Gastrocnemius medialis (tissue), 4 donors: ENCODE measurements at regions not wholly inside any gene's neighbourhood (a gene's known extent, or its start where the extent isn't known, plus 50 kb on each side); places are given as distances from the start of the nearest gene placed in this dataset.

Experiments
- ATAC-seq, 2 donors: fragments of 150-250 bp; one replicate each; pipeline ENCODE4 v1.9.1; 2016
- DNase-seq, 2 donors: peaks; one replicate each; pipeline ENCODE4 v3.0.0-alpha.2; 2019
- H3K27ac ChIP-seq, 4 donors: fragments of 200-600 bp; sonication (generic); 1 replicate in 1 of 4; 2 replicates in 3 of 4; pipeline ENCODE4 v1.5.1; 2016 to 2018; ENCODE audit warnings: mild to moderate bottlenecking in 2 of 4, moderate library complexity in 1 of 4
- H3K27me3 ChIP-seq, 3 donors: fragments of 200-600 bp; sonication (generic) in 2 of 3; 1 replicate in 1 of 3; 2 replicates in 2 of 3; pipeline versions ENCODE4 v1.5.1 to v1.6.0; 2016 to 2019; ENCODE audit warnings: mild to moderate bottlenecking in 1 of 3, moderate library complexity in 1 of 3
- H3K36me3 ChIP-seq, 2 donors: fragments of 200-600 bp; sonication (generic) in 1 of 2; one replicate each; pipeline ENCODE4 v1.5.1; 2017 to 2018
- H3K4me1 ChIP-seq, 2 donors: fragments of 200-600 bp; sonication (generic) in 1 of 2; one replicate each; pipeline ENCODE4 v1.5.1; 2016 to 2017; ENCODE audit warnings: mild to moderate bottlenecking in 2 of 2
- H3K4me3 ChIP-seq, 4 donors: fragments of 200-600 bp; sonication (generic) in 3 of 4; 1 replicate in 1 of 4; 2 replicates in 3 of 4; pipeline ENCODE4 v1.5.1; 2016 to 2019; ENCODE audit warnings: mild to moderate bottlenecking in 2 of 4
- H3K9me3 ChIP-seq, 3 donors: fragments of 200-600 bp; sonication (generic) in 2 of 3; 1 replicate in 1 of 3; 2 replicates in 2 of 3; pipeline ENCODE4 v1.5.1; 2016 to 2019
- POLR2A ChIP-seq, 2 donors: fragments of 450-650 bp; IDR thresholded peaks; one replicate each; pipeline ENCODE4 v1.6.1; 2017; ENCODE audit warnings: antibody characterized with exemption in 2 of 2, mild to moderate bottlenecking in 2 of 2, moderate library complexity in 2 of 2
- in situ Hi-C, 4 donors: fragments of 200-750 bp; cut with MboI; loops; one replicate each; pipeline versions ENCODE4 v1.15.0 to v1.8.0; 2017; ENCODE audit warnings: low sequenced_read_pairs in 4 of 4
- intact Hi-C: fragments of 100-400 bp; cut with DNase I; formaldehyde crosslinking; loops from one replicate; pipeline ENCODE4 v1.15.1; 2023; ENCODE audit warnings: low total_unique reads
- TF ChIP-seq, protein P1 (sequence below), 5 experiments: fragments of 450-650 bp in 3 of 5; fragments of 200-600 bp in 2 of 5; sonication (generic) in 2 of 5; IDR thresholded peaks in 4 of 5; conservative IDR thresholded peaks in 1 of 5; 1 replicate in 4 of 5; 2 replicates in 1 of 5; pipeline ENCODE4 v1.5.1; 2016 to 2019; ENCODE audit warnings: antibody characterized with exemption in 5 of 5, mild to moderate bottlenecking in 3 of 5, moderate library complexity in 3 of 5

DNA sequence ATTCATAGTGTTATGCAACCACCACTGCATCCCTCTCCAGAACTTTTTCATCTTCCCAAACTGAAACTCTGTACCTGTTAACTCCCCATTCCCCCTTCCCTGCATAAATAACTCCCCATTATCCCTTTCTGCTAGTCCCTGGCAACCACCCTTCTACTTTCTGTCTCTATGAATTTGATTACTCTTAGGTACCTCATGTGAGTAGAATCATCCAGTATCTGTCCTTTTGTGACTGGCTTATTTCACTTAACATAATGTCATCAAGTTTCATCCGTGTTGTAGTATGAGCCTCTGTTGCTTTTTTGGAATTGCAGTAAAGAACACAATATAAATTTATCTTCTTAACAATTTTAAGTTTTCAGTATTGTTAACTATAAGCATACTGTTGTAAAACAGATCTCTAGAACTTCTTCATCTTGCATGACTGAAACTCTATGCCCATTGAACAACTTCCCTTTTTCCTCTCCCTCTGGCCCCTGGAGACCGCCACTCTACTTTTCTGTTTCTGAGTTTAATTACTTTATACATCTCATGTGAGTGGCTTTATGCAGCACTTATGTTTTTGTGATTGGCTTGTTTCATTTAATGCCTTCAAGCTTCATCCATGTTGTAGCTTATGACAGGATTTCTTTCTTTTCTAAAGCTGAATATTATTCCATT is 87.3 kb upstream of the ABCC4 start:
- Histone ChIP-seq H3K4me3 (no peak overlapping the region), H3K9me3 (no peaks in the 10 kb centered on the region), H3K27ac (no peak overlapping the region), H3K27me3 (no peaks in the 10 kb centered on the region), H3K36me3 (no peaks in the 10 kb centered on the region), H3K4me1 (no peaks in the 10 kb centered on the region)
- in situ Hi-C loops: loop anchor here in 1 of 4 donors (10.0 kb wide), 1 partner anchor 94 kb away; no protein-coding TSS in a partner anchor
- no peak for ATAC-seq
- no peak for DNase-seq
- TF ChIP-seq, protein P1, sequence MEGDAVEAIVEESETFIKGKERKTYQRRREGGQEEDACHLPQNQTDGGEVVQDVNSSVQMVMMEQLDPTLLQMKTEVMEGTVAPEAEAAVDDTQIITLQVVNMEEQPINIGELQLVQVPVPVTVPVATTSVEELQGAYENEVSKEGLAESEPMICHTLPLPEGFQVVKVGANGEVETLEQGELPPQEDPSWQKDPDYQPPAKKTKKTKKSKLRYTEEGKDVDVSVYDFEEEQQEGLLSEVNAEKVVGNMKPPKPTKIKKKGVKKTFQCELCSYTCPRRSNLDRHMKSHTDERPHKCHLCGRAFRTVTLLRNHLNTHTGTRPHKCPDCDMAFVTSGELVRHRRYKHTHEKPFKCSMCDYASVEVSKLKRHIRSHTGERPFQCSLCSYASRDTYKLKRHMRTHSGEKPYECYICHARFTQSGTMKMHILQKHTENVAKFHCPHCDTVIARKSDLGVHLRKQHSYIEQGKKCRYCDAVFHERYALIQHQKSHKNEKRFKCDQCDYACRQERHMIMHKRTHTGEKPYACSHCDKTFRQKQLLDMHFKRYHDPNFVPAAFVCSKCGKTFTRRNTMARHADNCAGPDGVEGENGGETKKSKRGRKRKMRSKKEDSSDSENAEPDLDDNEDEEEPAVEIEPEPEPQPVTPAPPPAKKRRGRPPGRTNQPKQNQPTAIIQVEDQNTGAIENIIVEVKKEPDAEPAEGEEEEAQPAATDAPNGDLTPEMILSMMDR (IDR thresholded peaks at IDR 0.05 in 4 of 5, conservative IDR thresholded peaks at IDR 0.05 in 1 of 5): no peak
- no peak for TF ChIP-seq POLR2A (IDR thresholded peaks at IDR 0.05)
- intact Hi-C loops: no loop called here

DNA sequence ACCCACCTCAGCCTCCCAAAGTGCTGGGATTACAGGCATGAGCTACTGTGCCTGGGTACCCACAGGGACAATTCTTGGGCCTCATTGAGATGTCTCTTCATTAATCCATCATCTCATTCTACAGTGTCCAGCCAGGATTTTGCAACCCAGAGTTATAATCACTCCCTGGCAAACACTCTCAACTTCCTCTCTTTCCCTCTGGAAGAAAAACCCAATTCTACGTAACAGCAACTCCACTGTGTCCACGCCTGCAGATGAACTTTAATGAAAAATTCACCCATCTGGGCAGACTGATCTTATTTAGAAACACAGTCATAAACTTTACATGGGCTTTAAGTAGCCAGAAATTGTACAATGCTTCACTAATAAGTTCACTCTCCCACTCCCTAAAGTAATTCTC is 90.1 kb upstream of the ABCC4 start:
- in situ Hi-C loops (loop anchor here in 1 of 4 donors (10.0 kb wide), 1 partner anchor 97 kb away; no protein-coding TSS in a partner anchor), intact Hi-C loops (no loop called here)
- Histone ChIP-seq H3K4me3 (no peak overlapping the region), H3K27me3 (no peaks in the 10 kb centered on the region), H3K36me3 (no peaks in the 10 kb centered on the region), H3K27ac (no peak overlapping the region), H3K4me1 (no peaks in the 10 kb centered on the region), H3K9me3 (no peaks in the 10 kb centered on the region)
- ATAC-seq: no peak
- TF ChIP-seq POLR2A (IDR thresholded peaks at IDR 0.05): no peak
- DNase-seq: no peak

DNA sequence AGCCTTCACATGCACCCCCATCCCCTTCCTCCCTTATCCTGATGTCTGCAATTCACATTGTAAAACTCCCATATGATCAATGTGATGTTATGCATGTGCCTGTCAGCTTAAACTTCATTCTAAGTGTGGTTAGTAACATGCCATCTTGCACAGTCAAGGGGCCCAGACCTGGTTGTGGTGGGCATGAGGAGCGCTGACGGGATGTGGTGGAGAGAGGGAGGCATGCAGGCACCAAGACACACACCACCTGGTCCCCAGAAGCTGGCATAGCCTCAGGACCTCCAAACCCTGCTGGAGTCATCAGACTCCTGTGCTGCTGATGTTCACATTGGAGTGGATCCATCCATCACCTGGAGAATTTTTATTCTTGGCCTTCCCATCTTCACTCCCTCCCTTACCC is 90.5 kb upstream of the ABCC4 start:
- DNase-seq (no peak), ATAC-seq (no peak)
- Histone ChIP-seq H3K36me3 (no peaks in the 10 kb centered on the region), H3K27me3 (no peaks in the 10 kb centered on the region), H3K9me3 (no peaks in the 10 kb centered on the region), H3K4me3 (no peak overlapping the region), H3K4me1 (no peaks in the 10 kb centered on the region), H3K27ac (no peak overlapping the region)
- intact Hi-C loops: no loop called here
- in situ Hi-C loops: loop anchor here in 1 of 4 donors (10.0 kb wide), 1 partner anchor 97 kb away; no protein-coding TSS in a partner anchor
- TF ChIP-seq, protein P1 (IDR thresholded peaks at IDR 0.05 in 4 of 5, conservative IDR thresholded peaks at IDR 0.05 in 1 of 5): no peak
- no peak for TF ChIP-seq POLR2A (IDR thresholded peaks at IDR 0.05)

DNA sequence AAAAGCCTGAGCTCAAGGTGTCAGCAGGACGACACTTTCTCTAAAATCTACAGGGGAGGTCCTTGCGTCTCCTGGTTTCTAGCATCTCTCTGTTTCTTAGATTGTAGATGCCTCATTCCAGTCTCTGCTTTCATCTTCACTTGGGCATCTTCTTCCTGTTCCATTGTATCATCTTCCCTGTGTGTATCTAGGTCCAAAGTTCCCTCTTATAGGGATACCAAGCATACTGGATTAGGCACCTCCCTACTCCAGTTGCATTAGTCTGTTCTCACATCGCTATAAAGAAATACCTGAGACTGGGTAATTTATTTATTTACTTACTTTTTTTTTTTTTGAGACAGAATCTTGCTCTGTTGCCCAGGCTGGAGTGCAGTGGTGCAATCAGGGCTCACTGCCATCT is 91.3 kb upstream of the ABCC4 start:
- DNase-seq (no peak), ATAC-seq (no peak)
- in situ Hi-C loops: loop anchor here in 1 of 4 donors (10.0 kb wide), 1 partner anchor 98 kb away; no protein-coding TSS in a partner anchor

More for the DNA sequence above, 91.3 kb upstream of the ABCC4 start:
- Histone ChIP-seq H3K36me3 (no peaks in the 10 kb centered on the region), H3K27me3 (no peaks in the 10 kb centered on the region), H3K9me3 (no peaks in the 10 kb centered on the region), H3K4me1 (no peaks in the 10 kb centered on the region), H3K4me3 (no peak overlapping the region), H3K27ac (no peak overlapping the region)
- intact Hi-C loops: no loop called here
- TF ChIP-seq POLR2A (IDR thresholded peaks at IDR 0.05): no peak
- TF ChIP-seq, protein P1 (IDR thresholded peaks at IDR 0.05 in 4 of 5, conservative IDR thresholded peaks at IDR 0.05 in 1 of 5): no peak
